ENCODE measurements at regions not wholly inside any gene's neighbourhood (a gene's known extent, or its start where the extent isn't known, plus 50 kb on each side); places are given as distances from the start of the nearest gene placed in this dataset.

DNA sequence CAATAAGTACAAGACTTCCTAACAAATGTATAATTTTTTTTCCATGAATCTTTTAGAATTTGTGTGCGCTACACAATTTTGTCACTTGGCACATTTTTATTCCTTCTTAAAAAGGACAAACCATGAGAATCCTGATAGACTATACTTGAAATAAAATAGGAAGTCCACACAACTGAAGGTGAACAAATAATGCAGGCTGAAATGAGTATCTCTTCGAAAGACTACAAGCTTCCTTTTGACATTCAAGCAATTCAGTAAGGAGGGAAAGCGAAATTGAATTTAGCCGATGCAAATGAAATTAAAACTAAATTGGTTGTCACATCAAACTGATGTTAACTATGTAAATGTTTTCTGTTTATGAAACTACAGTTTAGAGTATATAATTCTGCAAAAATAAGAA is 374.4 kb upstream of the CCNH start:
- TF ChIP-seq, protein P1, sequence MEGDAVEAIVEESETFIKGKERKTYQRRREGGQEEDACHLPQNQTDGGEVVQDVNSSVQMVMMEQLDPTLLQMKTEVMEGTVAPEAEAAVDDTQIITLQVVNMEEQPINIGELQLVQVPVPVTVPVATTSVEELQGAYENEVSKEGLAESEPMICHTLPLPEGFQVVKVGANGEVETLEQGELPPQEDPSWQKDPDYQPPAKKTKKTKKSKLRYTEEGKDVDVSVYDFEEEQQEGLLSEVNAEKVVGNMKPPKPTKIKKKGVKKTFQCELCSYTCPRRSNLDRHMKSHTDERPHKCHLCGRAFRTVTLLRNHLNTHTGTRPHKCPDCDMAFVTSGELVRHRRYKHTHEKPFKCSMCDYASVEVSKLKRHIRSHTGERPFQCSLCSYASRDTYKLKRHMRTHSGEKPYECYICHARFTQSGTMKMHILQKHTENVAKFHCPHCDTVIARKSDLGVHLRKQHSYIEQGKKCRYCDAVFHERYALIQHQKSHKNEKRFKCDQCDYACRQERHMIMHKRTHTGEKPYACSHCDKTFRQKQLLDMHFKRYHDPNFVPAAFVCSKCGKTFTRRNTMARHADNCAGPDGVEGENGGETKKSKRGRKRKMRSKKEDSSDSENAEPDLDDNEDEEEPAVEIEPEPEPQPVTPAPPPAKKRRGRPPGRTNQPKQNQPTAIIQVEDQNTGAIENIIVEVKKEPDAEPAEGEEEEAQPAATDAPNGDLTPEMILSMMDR (conservative IDR thresholded peaks at IDR 0.05 in 1 of 2, IDR thresholded peaks at IDR 0.05 in 1 of 2; ENCODE audit: extremely low read depth in 1 of 2, insufficient read depth in 1 of 2, low read depth in 1 of 2, low read length in 2 of 2) = no peak
- no peak for TF ChIP-seq EZH2 (IDR thresholded peaks at IDR 0.05; ENCODE audit: borderline replicate concordance, low read length)
